ENCODE measurements at regions not wholly inside any gene's neighbourhood (a gene's known extent, or its start where the extent isn't known, plus 50 kb on each side); places are given as distances from the start of the nearest gene placed in this dataset.
"Not testable (repeated sequence)": the region's sequence is repeated elsewhere in the genome, so short reads cannot be mapped to it uniquely, and the experiment has no call there.

DNA sequence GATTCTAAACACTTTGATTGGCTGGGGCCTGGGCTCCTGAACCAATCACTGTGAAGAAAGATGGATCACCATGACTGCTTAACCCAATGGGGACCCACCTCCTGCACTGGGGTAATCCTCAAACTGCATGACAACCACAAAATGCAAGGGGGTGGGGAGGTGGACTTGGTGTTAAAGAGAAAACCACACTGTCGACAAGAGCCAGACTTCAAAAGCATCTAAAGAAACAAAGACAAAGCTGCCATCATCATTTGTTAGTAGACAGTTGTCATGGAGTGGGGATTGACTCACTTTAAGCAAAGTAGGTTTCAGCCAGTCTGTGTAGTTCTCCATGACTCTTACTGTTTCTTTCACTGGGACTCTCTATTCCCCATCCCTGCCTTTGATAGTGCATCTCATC lies 433.8 kb downstream of the PLPP3 start:
- no peak for DNase-seq

DNA sequence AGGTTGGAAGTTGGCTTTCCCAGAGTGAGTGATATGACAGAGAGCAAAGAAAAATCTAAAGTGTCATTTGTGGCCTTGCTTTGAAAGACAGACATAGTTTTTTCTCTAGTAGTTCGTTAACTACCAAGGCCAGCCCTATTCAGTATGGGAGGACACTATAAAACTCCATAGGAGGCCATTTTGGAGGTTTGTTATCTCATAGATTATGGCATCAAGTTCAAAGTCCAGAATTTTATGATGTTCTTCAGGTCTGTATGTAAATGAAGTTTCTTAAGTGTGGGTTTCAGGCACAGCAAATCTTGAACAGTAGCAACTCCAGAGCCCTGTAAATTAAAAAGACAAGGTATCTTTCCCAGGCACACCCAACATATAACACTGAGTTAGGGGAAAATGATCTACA lies 437.1 kb downstream of the PLPP3 start:
- no peak for DNase-seq

DNA sequence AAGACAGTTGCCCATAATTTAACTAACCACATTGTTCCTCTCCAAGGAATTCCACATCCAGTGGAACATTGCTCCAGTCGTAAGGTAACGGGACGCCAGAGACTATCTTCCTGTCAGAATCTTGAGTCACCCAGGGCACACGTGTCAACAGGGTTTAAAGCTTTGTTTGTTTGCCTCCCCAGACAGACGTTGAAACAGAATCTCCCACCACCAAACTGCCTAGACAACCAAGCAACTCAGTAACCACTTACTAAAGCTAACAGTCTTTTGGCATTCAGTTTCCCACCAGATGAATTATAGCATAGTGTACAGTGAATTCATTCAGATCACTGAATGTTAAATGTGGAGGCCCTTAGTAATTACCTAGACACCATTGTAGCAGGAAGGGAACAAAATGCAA lies 439.5 kb downstream of the PLPP3 start:
- DNase-seq = no peak

DNA sequence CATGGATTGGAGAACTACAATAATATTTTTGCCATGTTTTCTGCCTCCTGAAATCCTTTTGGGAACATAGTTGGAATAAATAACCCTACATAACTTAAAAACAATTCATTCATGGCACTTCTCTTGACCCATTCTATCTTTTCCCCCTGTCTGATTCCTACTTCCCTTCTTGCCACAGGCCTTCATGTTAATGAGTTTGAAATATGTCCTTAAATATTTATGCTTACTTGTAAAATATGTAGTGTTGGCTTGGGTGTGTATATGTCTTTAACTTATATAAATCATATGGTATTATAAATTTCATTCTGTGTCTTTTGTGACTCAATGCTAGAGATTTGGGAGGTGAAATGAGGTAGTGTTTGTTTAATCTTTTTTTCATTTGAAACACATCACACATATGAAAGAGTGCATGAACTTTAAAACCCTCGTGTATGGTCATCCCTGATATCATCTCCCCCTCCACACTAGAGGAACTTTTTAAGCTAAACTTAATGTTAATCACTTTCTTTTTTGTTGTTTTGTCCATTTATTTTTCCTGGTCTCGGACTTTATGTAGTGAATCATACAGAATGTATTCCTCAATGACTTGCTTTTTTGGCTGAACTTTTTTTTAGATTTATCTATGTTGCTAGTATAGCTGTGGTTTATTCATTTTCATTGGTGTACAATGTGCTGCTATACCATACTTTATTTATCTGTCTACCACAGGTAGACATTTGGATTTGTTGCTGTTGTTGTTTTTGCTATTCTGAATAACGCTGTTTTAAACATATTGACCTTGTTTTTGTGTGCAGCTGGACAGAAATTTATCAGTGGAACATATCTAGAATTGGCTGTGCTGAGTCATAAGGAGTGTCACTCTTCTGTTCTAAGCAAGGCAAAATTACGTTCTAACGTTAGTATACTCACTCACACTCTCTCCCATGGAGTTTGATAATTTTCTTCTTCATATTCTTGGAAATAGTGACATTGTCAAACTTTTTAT lies 441.6 kb downstream of the PLPP3 start:
- DNase-seq = no peak

DNA sequence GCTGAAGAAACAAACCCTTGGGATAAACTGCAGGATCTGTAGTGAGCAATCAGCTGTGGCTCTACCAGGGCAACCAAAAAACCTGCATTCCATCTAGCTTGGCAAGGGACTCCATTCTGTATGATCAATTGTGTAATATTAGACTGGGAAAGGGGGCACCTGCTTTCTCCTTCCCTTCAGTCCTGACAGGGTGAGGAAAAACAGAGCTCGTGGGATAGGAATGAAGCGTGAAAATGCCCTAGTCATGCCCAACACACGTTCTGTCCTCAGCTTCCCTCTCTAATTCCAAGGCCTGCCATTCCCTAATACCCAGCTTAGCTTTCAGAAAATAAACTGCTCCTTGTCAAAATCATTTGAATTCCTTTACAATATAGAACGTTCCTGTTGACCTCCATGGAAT lies 442.3 kb downstream of the PLPP3 start:
- DNase-seq = no peak

DNA sequence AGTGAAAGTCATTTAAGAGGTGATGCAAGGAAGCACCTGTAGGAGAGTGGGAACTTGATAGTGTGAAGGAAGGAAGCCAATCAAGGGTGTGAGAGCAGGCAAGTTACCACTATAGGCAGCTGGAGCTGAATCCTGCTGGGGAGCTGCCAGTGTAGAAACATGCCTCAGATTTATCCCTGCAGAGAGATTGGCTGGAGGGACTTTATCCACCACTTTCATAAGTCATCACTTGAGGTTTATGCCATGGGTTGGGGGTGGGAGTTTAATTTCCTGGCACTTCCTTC lies 443.6 kb downstream of the PLPP3 start:
- DNase-seq = no peak

DNA sequence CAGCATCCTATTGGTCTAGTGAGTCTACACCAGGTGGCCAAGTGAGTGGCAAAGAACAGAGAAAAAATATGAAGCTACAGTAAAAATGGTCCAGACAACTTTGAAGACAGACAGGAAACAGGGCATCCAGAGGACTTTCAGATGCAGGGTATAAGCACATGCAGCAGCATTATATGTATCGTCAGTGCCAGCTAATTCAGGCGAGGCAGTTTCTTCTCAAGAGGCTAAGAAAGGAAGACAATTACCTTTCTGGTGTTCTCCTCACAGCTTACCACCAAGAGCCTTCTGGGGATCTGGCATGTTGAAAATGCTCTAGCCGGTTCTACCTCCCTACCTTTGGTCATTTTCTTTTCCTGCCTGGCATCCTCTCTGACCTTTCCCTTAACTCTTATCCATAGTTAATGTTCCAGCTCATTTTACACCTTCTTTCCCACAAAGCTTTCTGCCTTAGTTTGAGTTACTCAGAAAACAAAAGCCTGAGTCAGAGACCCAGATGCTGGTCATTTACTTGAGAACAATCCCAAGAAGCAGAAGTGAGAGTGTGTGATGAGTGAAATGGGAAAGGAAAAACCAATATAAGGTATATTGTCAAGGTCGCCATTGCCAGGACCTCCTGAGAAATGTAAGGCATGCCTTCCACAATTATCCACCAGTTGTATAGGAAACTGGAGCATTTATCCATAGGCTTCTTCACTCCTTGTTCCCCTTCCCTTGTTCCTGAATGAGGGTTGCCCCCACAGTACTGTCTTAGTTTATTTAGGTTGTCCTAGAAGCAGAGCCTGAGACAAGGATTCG lies 444.1 kb downstream of the PLPP3 start:
- no peak for DNase-seq

DNA sequence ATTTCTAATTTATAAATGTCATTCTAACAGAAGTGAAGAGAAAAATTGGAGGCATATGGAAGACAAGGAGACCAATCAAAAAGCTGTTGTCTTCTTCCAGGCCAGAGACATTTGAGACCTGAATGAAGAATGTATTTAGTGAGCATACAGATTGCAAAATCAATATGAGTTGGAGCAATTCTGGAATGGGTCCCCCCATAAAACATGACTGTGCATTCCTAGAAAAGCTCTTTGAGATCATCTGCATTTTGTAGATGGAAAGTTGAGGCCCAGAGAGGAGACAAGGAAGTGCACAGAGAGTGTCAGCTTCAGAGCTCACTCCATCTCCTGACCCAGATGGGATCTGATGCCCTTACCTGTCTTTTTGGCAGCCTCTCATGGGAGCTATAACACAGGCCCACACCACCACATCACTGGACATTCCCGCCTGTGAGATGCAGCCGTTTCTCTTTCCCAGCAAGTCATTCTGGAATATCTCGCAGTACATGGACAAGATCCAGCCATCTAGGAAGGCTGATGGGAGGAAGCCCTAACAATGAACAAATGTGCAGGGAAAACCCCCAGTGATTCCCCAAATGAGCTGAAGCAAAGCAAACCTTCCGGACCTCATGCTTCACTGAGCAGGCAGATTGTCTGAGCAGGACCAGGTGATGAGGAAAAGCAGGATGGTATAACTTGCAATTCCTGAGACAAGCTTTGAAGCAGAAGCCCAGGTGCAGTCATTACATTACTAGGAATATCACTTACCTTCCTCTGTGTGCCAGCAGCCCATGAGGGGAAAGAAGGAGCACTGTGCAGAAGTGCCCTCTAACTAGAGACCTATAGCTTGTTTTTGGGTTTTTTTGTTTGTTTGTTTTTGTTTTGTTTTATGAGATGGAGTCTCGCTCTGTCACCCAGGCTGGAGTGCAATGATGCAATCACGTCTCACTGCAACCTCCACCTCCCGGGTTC lies 445.6 kb downstream of the PLPP3 start:
- no peak for DNase-seq

DNA sequence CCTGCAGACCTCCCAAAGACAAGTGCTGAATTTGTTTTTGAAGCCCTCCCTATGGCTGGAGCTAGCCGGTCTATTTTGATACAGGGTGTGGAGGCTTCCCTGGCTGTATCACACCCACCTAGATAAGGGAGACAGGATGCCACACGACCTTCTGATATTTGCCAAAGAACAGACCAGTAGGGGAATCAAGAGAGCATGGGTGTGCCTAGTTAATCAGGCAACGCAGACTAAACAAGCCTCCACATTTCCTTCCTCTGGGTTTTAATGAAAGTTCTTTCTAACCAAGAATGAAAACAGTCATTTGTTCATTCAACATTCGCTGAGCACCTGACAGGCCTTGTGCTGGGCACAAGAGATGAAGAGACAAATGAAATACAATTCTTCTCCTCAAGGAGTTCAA lies 446.8 kb downstream of the PLPP3 start:
- no peak for DNase-seq

DNA sequence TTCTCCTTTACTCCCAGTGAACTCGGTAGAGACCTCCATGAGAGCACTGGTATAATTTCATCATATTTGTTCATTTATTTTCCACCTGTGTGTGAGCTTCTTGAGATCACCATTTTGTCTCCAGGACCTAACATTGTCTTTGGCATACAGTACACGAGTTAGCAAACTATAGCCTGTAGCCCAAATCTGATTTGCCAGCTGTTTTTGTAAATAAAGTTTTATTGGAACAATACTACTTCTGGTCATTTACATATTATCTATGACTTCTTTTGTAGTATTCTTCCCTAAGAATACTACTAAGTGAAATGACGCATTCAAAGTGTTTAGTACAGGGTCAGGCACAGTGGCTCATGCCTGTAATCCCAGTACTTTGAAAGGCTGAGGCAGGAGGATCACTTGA lies 449.5 kb downstream of the PLPP3 start:
- DNase-seq = no peak

DNA sequence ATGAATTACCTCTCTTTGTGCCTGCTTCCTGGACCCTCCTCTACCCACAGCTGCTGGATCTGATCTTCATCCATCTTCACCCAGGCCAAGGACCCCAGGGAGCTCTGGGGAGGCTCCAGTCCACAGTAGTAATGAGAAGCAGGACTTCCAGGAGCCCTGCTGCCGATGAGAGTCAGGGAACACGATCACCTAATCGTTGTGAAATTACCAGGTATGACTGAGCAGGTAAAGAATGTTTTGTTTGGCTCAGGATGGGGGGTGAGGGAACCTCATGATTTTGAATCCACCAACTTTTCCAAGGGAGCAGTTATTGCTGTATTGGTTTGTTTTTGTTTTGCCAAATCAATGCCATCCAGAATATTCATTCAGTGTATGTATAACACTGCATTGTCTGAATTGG lies 454.0 kb downstream of the PLPP3 start:
- DNase-seq = no peak

DNA sequence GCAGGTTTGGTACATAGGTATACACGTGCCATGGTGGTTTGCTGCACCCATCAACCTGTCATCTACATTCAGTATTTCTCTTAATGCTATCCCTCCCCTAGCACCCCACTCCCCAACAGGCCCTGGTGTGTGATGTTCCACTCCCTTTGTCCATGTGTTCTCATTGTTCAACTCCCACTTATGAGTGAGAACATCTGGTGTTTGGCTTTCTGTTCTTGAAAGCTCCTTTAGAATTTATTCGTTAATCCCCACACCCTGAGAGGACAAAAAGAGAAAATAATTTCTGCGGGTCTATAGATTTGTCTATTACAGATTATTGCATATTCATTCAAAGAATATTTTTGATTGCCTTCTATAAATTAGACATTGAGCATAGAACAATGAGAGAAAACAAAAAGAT lies 455.5 kb downstream of the PLPP3 start:
- DNase-seq = no peak

DNA sequence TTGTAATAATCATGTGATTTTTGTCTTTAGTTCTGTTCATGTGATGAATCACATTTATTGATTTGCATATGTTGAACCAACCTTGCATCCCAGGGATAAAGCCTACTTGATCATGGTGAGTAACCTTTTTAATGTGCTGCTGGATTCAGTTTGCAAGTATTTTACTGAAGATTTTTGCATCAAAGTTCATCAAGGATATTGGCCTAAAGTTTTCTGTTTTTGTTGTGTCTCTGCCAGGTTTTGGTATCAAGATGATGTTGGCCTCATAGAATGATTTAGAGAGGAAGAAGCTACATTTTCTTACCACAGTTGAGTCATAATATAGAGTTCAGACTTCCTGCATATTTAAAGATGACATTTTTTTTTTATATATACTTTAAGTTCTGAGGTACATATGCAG lies 455.9 kb downstream of the PLPP3 start:
- no peak for DNase-seq

DNA sequence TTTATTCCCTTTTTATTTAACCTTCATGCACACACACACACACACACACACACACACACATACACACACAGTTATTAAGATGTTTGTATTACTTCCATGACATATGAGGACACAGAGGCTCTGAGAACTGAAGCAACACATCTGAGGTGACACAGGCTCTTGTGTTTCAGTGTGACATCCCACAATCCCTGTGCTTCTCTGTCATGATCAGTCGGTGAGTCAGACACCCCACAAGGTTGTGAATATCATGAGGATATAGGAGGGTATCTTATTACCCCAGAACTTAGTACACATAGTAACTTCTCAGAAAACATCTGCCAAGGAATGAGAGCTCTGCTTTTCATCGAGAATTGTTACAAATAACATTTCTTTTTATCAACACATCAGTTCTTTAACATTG lies 459.3 kb downstream of the PLPP3 start:
- DNase-seq = no peak

DNA sequence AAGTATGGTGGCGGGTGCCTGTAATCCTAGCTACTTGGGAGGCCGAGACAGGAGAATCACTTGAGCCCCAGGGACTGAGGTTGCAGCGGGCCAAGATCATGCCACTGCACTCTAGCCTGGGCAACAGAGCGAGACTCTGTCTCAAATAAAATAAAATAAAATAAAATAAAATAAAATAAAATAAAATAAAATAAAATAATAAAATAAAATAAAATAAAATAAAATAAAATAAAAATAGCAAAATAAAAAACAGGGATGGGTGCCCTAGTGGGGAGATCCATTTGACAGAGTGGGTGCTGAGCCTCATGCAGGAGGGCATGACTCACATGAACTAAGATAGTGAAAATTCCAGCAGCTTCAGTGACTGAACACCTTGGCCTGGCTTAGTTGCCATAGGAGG lies 460.7 kb downstream of the PLPP3 start:
- DNase-seq = not testable (repeated sequence)

DNA sequence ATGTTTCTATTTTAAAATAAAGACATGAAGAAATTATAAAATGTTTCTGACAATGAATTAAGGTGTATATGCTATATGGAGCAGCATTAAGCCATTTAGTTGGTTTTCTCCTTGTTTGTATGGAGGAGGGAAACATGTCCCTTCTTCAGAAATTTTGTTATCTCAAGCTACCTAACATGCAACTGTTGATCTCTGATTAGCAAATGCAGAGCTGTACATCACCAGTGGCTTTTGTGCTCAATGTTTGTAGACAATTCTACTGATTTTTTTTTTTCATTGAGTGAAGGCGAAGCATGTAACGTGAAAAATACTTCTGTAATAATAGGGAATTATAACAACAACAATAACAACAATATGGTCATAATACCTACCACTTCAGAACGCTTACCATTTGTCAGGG lies 463.7 kb downstream of the PLPP3 start:
- no peak for DNase-seq

DNA sequence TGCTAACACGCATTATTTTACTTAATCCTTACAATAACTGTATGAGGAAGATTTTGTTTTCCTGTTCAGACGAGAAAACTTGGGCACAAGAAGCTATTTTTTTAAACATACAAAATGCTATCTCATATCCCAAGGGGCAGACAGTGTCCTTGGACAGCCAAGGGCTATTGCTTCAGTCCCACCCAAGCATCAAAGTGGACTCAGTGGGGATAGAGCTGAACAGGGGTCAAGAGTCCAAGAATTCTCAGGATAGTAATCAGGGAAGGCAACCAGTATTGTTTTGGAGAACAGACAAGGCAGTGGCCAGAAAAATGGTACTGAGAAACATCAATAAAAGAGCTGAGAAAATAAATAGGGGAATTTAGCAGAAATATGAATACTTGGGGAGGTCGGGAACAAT lies 465.7 kb downstream of the PLPP3 start:
- no peak for DNase-seq

DNA sequence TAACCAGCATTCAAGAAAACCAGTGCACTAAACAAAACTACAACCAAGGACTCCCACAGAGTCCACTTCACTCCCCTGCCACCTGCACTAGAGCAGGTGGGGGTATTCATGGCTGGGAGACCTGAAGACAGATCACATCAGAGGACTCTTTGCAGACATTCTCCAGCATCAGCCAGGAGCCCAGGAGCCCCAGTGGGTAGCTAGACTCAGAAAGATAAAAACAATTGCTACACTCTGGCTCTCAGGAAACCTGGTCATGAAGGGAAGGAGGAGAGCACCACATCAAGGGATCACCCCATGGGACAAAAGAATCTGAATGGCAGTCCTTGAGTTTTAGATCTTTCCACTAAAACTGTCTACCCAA lies 472.1 kb downstream of the PLPP3 start:
- DNase-seq = no peak

DNA sequence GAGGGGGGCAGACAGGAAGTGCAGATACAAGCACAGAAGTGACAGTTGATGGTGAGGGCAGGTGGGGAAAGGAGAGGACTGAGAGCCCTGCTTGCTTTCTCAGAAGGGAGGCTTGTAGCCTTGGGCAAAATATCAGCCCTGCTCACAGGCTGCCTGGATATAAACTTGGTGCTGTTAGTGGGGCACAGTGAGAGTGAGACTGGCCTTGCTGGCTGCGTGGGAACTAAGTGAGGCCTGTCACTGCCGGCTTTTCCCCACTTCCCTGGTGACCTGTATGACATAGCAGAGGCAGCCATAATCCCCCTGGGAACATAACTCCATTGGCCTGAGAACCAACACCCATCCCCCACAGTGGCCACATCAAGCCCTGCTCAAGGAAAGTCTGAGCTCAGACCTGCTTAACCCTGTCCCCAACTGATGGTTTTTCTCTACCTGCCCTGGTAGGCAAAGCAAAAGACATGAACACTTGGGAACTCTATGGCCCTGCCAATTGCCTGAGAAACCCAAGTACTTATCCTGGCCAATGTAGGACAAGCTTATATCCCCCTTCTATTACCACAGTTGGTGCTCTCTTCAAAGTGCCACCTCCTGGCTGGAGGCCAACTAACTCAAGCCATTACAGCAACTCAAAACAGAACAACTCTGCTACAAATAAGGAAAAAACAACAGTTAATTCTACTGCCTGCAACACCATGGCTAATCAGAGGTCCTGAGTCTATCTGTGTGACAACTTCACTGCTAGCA lies 472.7 kb downstream of the PLPP3 start:
- DNase-seq = no peak

DNA sequence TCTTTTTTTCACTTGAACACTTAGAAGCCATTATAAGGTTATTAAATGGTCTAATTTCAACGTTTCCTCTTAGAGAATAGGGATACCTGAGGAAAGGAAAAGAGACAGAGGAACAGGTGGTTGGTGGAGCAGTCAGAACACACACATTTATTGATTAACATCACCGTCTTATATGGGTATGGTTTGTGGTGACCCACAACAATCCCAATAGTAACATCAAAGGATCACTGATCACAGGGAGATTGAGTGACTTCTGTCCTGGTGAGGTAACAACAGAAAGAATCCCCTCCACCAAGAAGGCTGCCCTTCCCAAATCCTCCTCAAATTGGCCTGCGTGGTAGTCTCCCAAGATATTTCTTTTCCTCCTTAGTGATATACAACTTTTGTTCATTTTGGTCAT lies 474.0 kb downstream of the PLPP3 start:
- no peak for DNase-seq

DNA sequence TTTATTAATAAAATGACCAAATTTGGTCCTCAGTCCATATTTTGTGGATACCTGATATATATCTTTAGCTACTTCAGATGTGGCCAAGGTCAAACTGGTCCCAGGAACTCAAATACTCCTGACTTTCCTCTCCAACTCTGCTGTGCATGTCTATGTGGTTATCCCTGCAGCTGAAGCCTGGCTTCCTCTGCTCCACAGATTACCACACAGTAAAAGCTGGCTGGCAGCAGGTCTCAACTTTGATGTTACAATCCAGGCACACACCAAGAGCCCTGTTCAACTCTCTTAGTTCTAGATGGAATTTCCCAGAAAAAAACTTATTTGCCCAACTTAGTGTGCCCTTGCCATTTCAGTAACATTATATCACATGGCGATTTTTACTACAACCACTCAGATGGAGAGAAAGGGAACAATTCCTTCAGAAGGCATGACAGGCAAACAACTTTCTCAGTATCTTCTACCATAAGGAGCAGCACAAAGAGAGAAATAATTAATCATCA lies 479.5 kb downstream of the PLPP3 start:
- no peak for DNase-seq

DNA sequence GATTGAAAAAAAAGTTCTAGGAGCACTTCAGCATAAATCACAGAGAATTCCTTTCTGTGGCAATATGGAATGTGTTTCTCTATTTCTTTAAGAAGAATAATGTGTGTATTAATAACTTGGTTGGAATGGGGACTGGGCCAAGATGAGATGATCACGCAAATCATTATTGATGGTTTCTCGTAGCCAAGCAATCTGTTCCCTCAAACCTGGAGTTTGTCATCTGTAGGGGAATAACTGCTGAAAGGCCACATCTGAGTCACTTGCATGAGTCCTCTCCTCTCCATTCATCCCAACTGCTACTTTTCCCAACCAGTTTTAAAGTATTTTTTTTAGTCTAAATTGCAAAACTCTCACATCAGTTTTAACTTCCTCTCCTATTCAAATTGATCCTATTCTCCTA lies 480.4 kb downstream of the PLPP3 start:
- DNase-seq = no peak
